CD14-positive monocyte (primary cell): ENCODE measurements at regions not wholly inside any gene's neighbourhood (a gene's known extent, or its start where the extent isn't known, plus 50 kb on each side); places are given as distances from the start of the nearest gene placed in this dataset.

ENCODE experiments used
- DNase-seq, 3 donors: peaks; one replicate each; pipeline ENCODE4 v3.0.0-alpha.2; 2011 to 2022
- H2AFZ ChIP-seq: 2 replicates; pipeline ENCODE4 v1.6.0; 2012; ENCODE audit warnings: mild to moderate bottlenecking, low read depth, low read length, inconsistent platforms; ENCODE audit not compliant: insufficient read depth, poor library complexity, severe bottlenecking
- H3K27ac ChIP-seq, 2 donors: 1 replicate in 1 of 2; 2 replicates in 1 of 2; pipeline ENCODE4 v1.5.1; 2012 to 2013; ENCODE audit warnings: low read length in 2 of 2, control low read depth in 1 of 2, inconsistent platforms in 1 of 2, low read depth in 1 of 2, mild to moderate bottlenecking in 1 of 2
- H3K27me3 ChIP-seq, 2 donors: one replicate each; pipeline versions ENCODE4 v1.6.0 to v1.6.1; 2011 to 2013; ENCODE audit warnings: low read length in 2 of 2; ENCODE audit not compliant: control insufficient read depth in 2 of 2, insufficient read depth in 2 of 2
- H3K36me3 ChIP-seq, 2 donors: replicated peaks in 1 of 2; 1 replicate in 1 of 2; 2 replicates in 1 of 2; pipeline versions ENCODE4 v1.5.1 to v1.6.1; 2012 to 2013; ENCODE audit warnings: low read length in 2 of 2, control low read depth in 1 of 2, inconsistent platforms in 1 of 2, mild to moderate bottlenecking in 1 of 2; ENCODE audit not compliant: insufficient read depth in 2 of 2, control insufficient read depth in 1 of 2
- H3K4me1 ChIP-seq, 2 donors: 1 replicate in 1 of 2; 2 replicates in 1 of 2; pipeline versions ENCODE4 v1.5.1 to v1.6.1; 2012 to 2013; ENCODE audit warnings: low read length in 2 of 2, control low read depth in 1 of 2, inconsistent platforms in 1 of 2, mild to moderate bottlenecking in 1 of 2, moderate library complexity in 1 of 2; ENCODE audit not compliant: insufficient read depth in 2 of 2, control insufficient read depth in 1 of 2
- H3K4me2 ChIP-seq: replicated peaks from 2 replicates; pipeline ENCODE3; 2012; ENCODE audit warnings: low read length, moderate library complexity, mild to moderate bottlenecking; ENCODE audit not compliant: poor library complexity, severe bottlenecking; ENCODE audit errors: extremely low read depth
- H3K4me3 ChIP-seq, 3 experiments: fragments of 200-600 bp in 1 of 3; sonication (generic) in 1 of 3; replicated peaks in 1 of 3; 1 replicate in 2 of 3; 2 replicates in 1 of 3; pipeline ENCODE4 v1.5.1; 2011 to 2013; ENCODE audit warnings: low read length in 3 of 3, mild to moderate bottlenecking in 3 of 3, control low read depth in 2 of 3, low read depth in 2 of 3, inconsistent platforms in 1 of 3, moderate library complexity in 1 of 3
- H3K79me2 ChIP-seq: 2 replicates; pipeline ENCODE4 v1.6.0; 2012; ENCODE audit warnings: mild to moderate bottlenecking, control low read depth, inconsistent platforms, low read length, moderate library complexity; ENCODE audit not compliant: insufficient read depth
- H3K9ac ChIP-seq: 2 replicates; pipeline ENCODE4 v1.6.0; 2017; ENCODE audit warnings: low read length, mild to moderate bottlenecking; ENCODE audit not compliant: insufficient read depth, poor library complexity, severe bottlenecking
- H3K9me3 ChIP-seq, 2 donors: replicated peaks in 1 of 2; 1 replicate in 1 of 2; 2 replicates in 1 of 2; pipeline versions ENCODE4 v1.5.1 to v1.6.1; 2012 to 2013; ENCODE audit warnings: low read length in 2 of 2, control low read depth in 1 of 2; ENCODE audit not compliant: control insufficient read depth in 1 of 2, insufficient read depth in 1 of 2
- H4K20me1 ChIP-seq: 2 replicates; pipeline ENCODE4 v1.6.0; 2012; ENCODE audit warnings: mild to moderate bottlenecking, low read length, control low read depth, moderate library complexity; ENCODE audit not compliant: insufficient read depth
- H3K27ac Mint-ChIP-seq, 7 donors: one replicate each; pipeline ENCODE4 v1.8.0; 2020; ENCODE audit warnings: mild to moderate bottlenecking in 7 of 7, mixed read lengths in 7 of 7, moderate library complexity in 6 of 7, inconsistent platforms in 2 of 7
- H3K27me3 Mint-ChIP-seq, 3 donors: one replicate each; pipeline ENCODE4 v1.8.0; 2021 to 2022; ENCODE audit warnings: low read depth in 3 of 3, mild to moderate bottlenecking in 3 of 3, mixed read lengths in 3 of 3, moderate library complexity in 3 of 3, inconsistent platforms in 1 of 3
- H3K36me3 Mint-ChIP-seq, 2 donors: one replicate each; pipeline ENCODE4 v1.8.0; 2020; ENCODE audit warnings: mixed read lengths in 2 of 2, inconsistent platforms in 1 of 2, mild to moderate bottlenecking in 1 of 2
- H3K4me1 Mint-ChIP-seq: one replicate; pipeline ENCODE4 v1.8.0; 2020; ENCODE audit warnings: mild to moderate bottlenecking, mixed read lengths
- H3K4me3 Mint-ChIP-seq, 2 donors: one replicate each; pipeline ENCODE4 v1.8.0; 2020; ENCODE audit warnings: mild to moderate bottlenecking in 2 of 2, mixed read lengths in 2 of 2, moderate library complexity in 1 of 2
- H3K9me3 Mint-ChIP-seq, 7 donors: one replicate each; pipeline ENCODE4 v1.8.0; 2020 to 2022; ENCODE audit warnings: mixed read lengths in 7 of 7, mild to moderate bottlenecking in 6 of 7, moderate library complexity in 6 of 7, inconsistent platforms in 2 of 7
- CTCF ChIP-seq: fragments of 200-600 bp; IDR thresholded peaks from one replicate; pipeline ENCODE4 v1.8.0; 2022; ENCODE audit warnings: antibody characterized with exemption, mild to moderate bottlenecking
- WGBS: methylation state at CpG from one replicate; pipeline ENCODE4 v1.1.5; 2013; ENCODE audit warnings: missing lambda C conversion rate; ENCODE audit not compliant: insufficient coverage; 5-methylcytosine and 5-hydroxymethylcytosine counted together
- intact Hi-C, 2 donors: fragments of 100-400 bp; cut with micrococcal nuclease; formaldehyde crosslinking; loops; one replicate each; pipeline versions ENCODE4 v1.15.0 to v1.15.1; 2023

- peak overlapping the region; percentile 21 for H2AFZ ChIP-seq
- H3K27me3 ChIP-seq = peaks cover 84 to 97% of the 10 kb centered on the region in 2 donors
- no peak overlapping the region for H3K9ac ChIP-seq
- Mint-ChIP-seq H3K4me3 (peak overlapping the region in 1 of 2 donors; percentile 71), H3K4me1 (peaks cover 15% of the 10 kb centered on the region), H3K27ac (no peak overlapping the region), H3K9me3 (peaks cover 0 to 19% (median 6%) of the 10 kb centered on the region in 7 donors), H3K36me3 (peaks cover 2 to 5% of the 10 kb centered on the region in 2 donors), H3K27me3 (peaks cover 88 to 94% (median 91%) of the 10 kb centered on the region in 3 donors)
- no peaks in the 10 kb centered on the region for H3K79me2 ChIP-seq
- no peak for TF ChIP-seq CTCF
- no peak for DNase-seq
- peak overlapping the region; percentile 30 for H3K4me2 ChIP-seq
- no peak overlapping the region for H3K4me3 ChIP-seq
- no peaks in the 10 kb centered on the region for H4K20me1 ChIP-seq
- no peak overlapping the region for H3K27ac ChIP-seq
- whole genome bisulfite sequencing = 3% methylated on average over 17 of the region's 17 CpGs
- H3K4me1 ChIP-seq = peaks cover 2 to 6% of the 10 kb centered on the region in 2 donors
- peaks cover 8 to 57% of the 10 kb centered on the region in 2 donors for H3K9me3 ChIP-seq
- intact Hi-C loops = no loop called here
- H3K36me3 ChIP-seq = no peaks in the 10 kb centered on the region
These were observed 60.1 kb downstream of the TMEM174 start for GRCh38 chr5:73233053-73233460.

GRCh38 chr5:73232266-73233041 lies 59.5 kb downstream of the TMEM174 start:
- Histone ChIP-seq H3K4me3 (no peak overlapping the region), H3K27ac (no peak overlapping the region), H2AFZ (no peak overlapping the region), H3K4me1 (peaks cover 2 to 6% of the 10 kb centered on the region in 2 donors), H3K36me3 (no peaks in the 10 kb centered on the region), H3K27me3 (peaks cover 85 to 97% of the 10 kb centered on the region in 2 donors), H3K9ac (no peak overlapping the region), H4K20me1 (no peaks in the 10 kb centered on the region), H3K4me2 (no peak overlapping the region), H3K79me2 (no peaks in the 10 kb centered on the region), H3K9me3 (peaks cover 8 to 57% of the 10 kb centered on the region in 2 donors)
- no peak for DNase-seq
- Mint-ChIP-seq H3K4me3 (peak overlapping the region in 1 of 2 donors; percentile 71), H3K27me3 (peaks cover 86 to 94% (median 91%) of the 10 kb centered on the region in 3 donors), H3K4me1 (peaks cover 15% of the 10 kb centered on the region), H3K36me3 (peaks cover 2 to 5% of the 10 kb centered on the region in 2 donors), H3K9me3 (peaks cover 0 to 19% (median 6%) of the 10 kb centered on the region in 7 donors), H3K27ac (no peak overlapping the region)
- TF ChIP-seq CTCF = no peak
- intact Hi-C loops = no loop called here
- 5% methylated on average over 23 of the region's 39 CpGs for WGBS
